GM21528 (cell line): ENCODE measurements at regions not wholly inside any gene's neighbourhood (a gene's known extent, or its start where the extent isn't known, plus 50 kb on each side); places are given as distances from the start of the nearest gene placed in this dataset.

Source experiments
- ATAC-seq: cut with Tn5 transposase; IDR thresholded peaks from one replicate; pipeline ENCODE4 v1.9.1; 2021; ENCODE audit warnings: mild to moderate bottlenecking, moderate library complexity; ENCODE audit not compliant: unreplicated experiment, low FRiP score

- no peak for ATAC-seq
These were observed 97.1 kb upstream of the PRR20G start for GRCh38 chr3:127384717-127385539.

GRCh38 chr3:127383656-127384179, 95.9 kb upstream of the PRR20G start:
- no peak for ATAC-seq

- no peak for ATAC-seq
These were observed 90.2 kb upstream of the PRR20G start for GRCh38 chr3:127377801-127378655.

- ATAC-seq, result no peak
These were observed 87.5 kb upstream of the PRR20G start for GRCh38 chr3:127375151-127375930.

GRCh38 chr3:127374086-127375010, 86.5 kb upstream of the PRR20G start:
- ATAC-seq, result no peak

GRCh38 chr3:127373441-127374085, 85.7 kb upstream of the PRR20G start:
- no peak for ATAC-seq

- ATAC-seq, result no peak
These were observed 84.0 kb upstream of the PRR20G start for GRCh38 chr3:127371846-127372245.

GRCh38 chr3:127371334-127371733, 83.5 kb upstream of the PRR20G start:
- ATAC-seq, result no peak

GRCh38 chr3:127370906-127371305, 83.1 kb upstream of the PRR20G start:
- no peak for ATAC-seq

GRCh38 chr3:127369356-127369935, 81.6 kb upstream of the PRR20G start:
- ATAC-seq, result no peak

- no peak for ATAC-seq
These were observed 80.6 kb upstream of the PRR20G start for GRCh38 chr3:127368186-127369032.

GRCh38 chr3:127367593-127367992, 79.7 kb upstream of the PRR20G start:
- no peak for ATAC-seq

GRCh38 chr3:127366383-127366782, 78.5 kb upstream of the PRR20G start:
- no peak for ATAC-seq

- no peak for ATAC-seq
These were observed 77.4 kb upstream of the PRR20G start for GRCh38 chr3:127365163-127365798.

GRCh38 chr3:127363891-127364290, 76.0 kb upstream of the PRR20G start:
- ATAC-seq, result no peak

- no peak for ATAC-seq
These were observed 75.3 kb upstream of the PRR20G start for GRCh38 chr3:127363171-127363570.

- ATAC-seq, result no peak
These were observed 72.8 kb upstream of the PRR20G start for GRCh38 chr3:127360647-127361046.
